Fibroblast of pulmonary artery (primary cell): ENCODE measurements at regions not wholly inside any gene's neighbourhood (a gene's known extent, or its start where the extent isn't known, plus 50 kb on each side); places are given as distances from the start of the nearest gene placed in this dataset.

Source experiments
- DNase-seq: peaks from one replicate; pipeline ENCODE4 v3.0.0-alpha.2; 2010; ENCODE audit warnings: low read depth
- H3K4me3 ChIP-seq: replicated peaks from 2 replicates; pipeline ENCODE4 v1.5.1; 2011; ENCODE audit warnings: low read depth, mild to moderate bottlenecking, control low read depth, low read length, moderate library complexity
- TF ChIP-seq, protein P1 (sequence below): IDR thresholded peaks from 2 replicates; pipeline ENCODE4 v1.5.1; 2011; ENCODE audit warnings: mild to moderate bottlenecking, control low read depth, low read length, inconsistent platforms; ENCODE audit errors: missing control alignments

GRCh38 chr14:95418858-95419257 lies 97.6 kb downstream of the SYNE3 start:
- H3K4me3 ChIP-seq, result no peak overlapping the region
- TF ChIP-seq, protein P1, sequence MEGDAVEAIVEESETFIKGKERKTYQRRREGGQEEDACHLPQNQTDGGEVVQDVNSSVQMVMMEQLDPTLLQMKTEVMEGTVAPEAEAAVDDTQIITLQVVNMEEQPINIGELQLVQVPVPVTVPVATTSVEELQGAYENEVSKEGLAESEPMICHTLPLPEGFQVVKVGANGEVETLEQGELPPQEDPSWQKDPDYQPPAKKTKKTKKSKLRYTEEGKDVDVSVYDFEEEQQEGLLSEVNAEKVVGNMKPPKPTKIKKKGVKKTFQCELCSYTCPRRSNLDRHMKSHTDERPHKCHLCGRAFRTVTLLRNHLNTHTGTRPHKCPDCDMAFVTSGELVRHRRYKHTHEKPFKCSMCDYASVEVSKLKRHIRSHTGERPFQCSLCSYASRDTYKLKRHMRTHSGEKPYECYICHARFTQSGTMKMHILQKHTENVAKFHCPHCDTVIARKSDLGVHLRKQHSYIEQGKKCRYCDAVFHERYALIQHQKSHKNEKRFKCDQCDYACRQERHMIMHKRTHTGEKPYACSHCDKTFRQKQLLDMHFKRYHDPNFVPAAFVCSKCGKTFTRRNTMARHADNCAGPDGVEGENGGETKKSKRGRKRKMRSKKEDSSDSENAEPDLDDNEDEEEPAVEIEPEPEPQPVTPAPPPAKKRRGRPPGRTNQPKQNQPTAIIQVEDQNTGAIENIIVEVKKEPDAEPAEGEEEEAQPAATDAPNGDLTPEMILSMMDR, result no peak

GRCh38 chr14:95417492-95417891 lies 97.8 kb upstream of the CLMN start:
- no peak for DNase-seq
- no peak overlapping the region for H3K4me3 ChIP-seq
- TF ChIP-seq, protein P1, result no peak

More at GRCh38 chr14:95418858-95419257, 97.6 kb downstream of the SYNE3 start:
- DNase-seq, result no peak

DNA sequence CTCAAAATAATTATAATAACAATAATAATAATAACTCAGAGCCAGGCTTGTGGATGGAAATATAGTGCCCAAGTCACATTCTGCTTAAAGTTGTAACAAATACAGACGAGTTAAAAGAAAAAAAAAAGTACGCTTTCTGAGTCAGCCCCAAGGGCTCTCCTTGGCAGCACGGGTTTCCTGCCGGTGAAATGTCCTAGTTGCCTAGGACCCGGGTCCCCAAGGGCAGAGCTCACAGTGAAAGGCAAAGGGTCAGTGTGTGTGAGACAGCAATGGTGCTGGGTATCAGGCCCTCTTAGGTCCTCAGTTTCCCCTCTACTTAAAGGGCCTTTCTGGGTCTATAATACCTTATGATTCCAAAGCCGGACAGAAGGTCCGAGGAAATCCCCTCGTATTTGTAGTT lies 96.3 kb upstream of the CLMN start:
- TF ChIP-seq, protein P1, result no peak
- DNase-seq, result no peak
- no peak overlapping the region for H3K4me3 ChIP-seq

DNA sequence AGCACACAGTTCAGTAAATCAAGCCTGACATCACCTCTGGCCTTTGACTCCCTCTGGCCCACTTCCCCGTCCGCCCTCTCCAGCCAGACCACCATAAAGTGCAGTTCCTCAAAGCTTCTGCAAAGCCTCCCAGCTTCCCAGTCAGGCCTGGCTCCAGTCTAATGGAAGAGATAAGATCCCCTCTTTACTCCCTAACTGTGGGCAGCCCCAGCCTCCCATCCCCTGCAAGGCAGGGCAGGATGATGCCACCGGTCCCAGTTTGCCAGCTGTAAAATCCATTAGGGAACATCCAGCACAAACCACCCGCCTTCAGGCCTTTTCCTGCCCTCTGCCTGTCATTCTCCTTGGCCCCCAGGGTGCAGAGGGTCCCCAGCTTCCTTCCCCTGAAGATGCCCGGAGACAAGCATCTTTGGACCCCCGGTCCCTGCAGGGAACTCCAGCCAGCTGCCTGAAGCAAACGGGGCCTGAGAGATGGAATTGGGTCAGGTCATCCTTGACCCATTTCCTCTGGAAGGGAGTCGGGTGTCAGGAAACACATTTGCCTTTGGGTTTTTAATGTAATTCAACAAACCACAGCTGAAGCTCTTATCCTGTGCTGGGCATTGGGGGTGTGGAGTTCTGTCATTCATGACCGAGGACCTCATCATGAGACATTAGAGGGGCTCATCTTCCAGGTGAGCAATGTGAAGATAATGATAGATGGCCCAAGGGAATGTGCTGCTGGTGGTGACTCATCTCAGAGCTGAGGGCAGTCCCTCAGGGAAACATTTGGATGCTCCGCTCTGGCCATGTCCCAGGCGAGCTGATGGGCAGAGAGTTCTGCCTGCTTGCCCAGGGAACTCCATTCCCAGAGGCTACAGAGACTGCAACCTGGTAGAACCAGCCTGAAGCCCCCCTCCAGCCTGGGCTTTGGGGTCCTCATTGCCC lies 93.8 kb upstream of the CLMN start:
- no peak overlapping the region for H3K4me3 ChIP-seq

DNA sequence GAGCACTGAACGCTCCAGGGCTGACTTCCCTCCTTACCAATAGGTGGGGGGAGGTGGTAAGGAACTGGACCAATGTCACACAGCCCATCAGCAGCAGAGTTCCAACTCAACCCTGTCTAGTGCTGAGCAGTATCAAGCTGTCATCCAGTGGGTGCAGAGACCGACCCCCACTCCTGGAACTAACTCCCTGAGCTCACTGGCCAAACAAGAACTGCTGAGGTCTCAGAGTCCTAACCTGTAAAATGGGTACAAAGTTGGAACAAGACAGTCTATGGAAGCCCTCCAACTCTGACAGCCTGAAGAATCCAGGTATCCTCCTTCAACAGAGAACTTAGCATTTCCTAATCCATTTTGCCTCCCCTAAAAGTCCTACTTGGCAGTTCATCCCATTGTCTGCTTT lies 91.1 kb upstream of the CLMN start:
- DNase-seq, result no peak
- TF ChIP-seq, protein P1, result no peak
- no peak overlapping the region for H3K4me3 ChIP-seq

More for the DNA sequence above, 93.8 kb upstream of the CLMN start:
- TF ChIP-seq, protein P1, result no peak
- DNase-seq, result no peak

DNA sequence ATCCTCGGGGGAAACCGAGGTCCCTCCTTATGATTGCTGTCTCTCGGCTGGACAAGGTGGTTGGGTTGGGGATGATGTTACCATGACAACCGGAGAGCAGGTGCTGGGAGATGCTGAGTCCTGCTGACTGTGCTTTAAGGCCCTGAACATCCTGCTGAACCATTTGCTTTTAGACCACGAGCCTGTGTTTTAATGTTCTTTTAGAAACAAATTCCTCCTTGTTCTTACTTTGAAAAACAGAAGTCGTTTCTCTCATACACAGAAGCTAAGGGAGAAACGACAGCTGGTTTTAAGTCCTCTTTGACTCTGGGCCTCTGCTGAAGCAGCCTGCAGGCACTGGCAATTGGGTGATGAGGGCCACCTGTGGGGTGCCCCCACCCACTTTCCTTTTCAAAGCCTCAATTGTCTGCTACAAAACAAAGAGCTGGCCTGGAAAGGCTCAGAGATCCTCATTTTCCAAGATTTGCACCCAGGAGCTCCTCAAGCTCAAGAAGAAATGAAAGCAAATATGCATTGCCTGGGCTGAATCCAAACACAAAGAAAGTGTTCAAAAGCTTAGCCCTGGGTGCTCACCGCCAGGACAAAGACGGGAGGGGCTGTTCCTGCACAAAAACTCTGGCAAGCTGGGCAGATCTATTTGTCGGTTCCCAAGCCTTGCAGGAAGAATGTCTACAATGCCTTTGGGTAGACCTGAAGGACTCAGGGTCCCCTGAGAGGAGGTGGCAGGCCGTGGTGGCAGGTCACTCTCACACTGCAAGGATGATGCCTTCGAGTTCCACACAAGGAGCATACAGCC lies 90.0 kb upstream of the CLMN start:
- no peak overlapping the region for H3K4me3 ChIP-seq
- TF ChIP-seq, protein P1, result no peak
- DNase-seq, result no peak
